GM12878 (cell line): ENCODE measurements at regions not wholly inside any gene's neighbourhood (a gene's known extent, or its start where the extent isn't known, plus 50 kb on each side); places are given as distances from the start of the nearest gene placed in this dataset.

ENCODE experiments used
- ATAC-seq: fragments of 200-7000 bp; cut with Tn5 transposase; 3 replicates; pipeline ENCODE4 v1.9.1; 2020; ENCODE audit warnings: mild to moderate bottlenecking, moderate library complexity
- BruUV-seq: library from RNA; stranded (reverse); fragments of 400-500 nt; replicated peaks from 2 replicates; lab custom pipeline; 2021; lab: Mats Ljungman, UMichigan
- CTCF ChIA-PET: fragments of 300-600 bp; sonication (Branson Sonifier 250); formaldehyde crosslinking; extraction: SDS; loops from one replicate; lab custom pipeline; 2021; ENCODE audit warnings: inconsistent platforms; lab: Yijun Ruan, JAX
- POLR2A ChIA-PET: fragments of 350-600 bp; formaldehyde crosslinking; extraction: SDS; loops from one replicate; lab custom pipeline; 2021; ENCODE audit warnings: inconsistent platforms; lab: Charles Lee
- RAD21 ChIA-PET: fragments of 300-600 bp; sonication (Branson Sonifier 250); formaldehyde crosslinking; loops from one replicate; lab custom pipeline; 2023; ENCODE audit warnings: antibody characterized with exemption; ENCODE audit not compliant: unreplicated experiment; lab: Charles Lee
- SMC1A ChIA-PET: fragments of 300-600 bp; sonication (Branson Sonifier 250); formaldehyde crosslinking; loops from one replicate; lab custom pipeline; 2023; ENCODE audit not compliant: unreplicated experiment, uncharacterized antibody; lab: Charles Lee
- DNase-seq: peaks from one replicate; pipeline ENCODE4 v3.0.0-alpha.2; 2011; ENCODE audit warnings: low read depth, low spot score
- FAIRE-seq: peaks from 3 replicates; lab custom pipeline; 2011; peaks lifted over from hg19 to GRCh38; lab: Jason Lieb, UNC
- H2AFZ ChIP-seq: 2 replicates; pipeline ENCODE4 v1.6.0; 2011; ENCODE audit warnings: low read depth, low read length, control low read depth; ENCODE audit not compliant: control insufficient read depth
- H3K27ac ChIP-seq: 2 replicates; pipeline ENCODE4 v1.5.1; 2011; ENCODE audit warnings: control low read depth; ENCODE audit not compliant: control insufficient read depth, insufficient read depth
- H3K27me3 ChIP-seq, 2 experiments: replicated peaks in 1 of 2; 2 replicates each; pipeline versions ENCODE4 v1.6.0 to v1.6.1; 2011; ENCODE audit warnings: low read length in 1 of 2; ENCODE audit not compliant: control insufficient read depth in 2 of 2, insufficient read depth in 2 of 2
- H3K36me3 ChIP-seq, 2 experiments: 2 replicates each; pipeline ENCODE4 v1.5.1; 2011; ENCODE audit warnings: low read length in 1 of 2; ENCODE audit not compliant: control insufficient read depth in 2 of 2, insufficient read depth in 2 of 2
- H3K4me1 ChIP-seq: 2 replicates; pipeline ENCODE4 v1.6.1; 2011; ENCODE audit warnings: mild to moderate bottlenecking, low read length, moderate library complexity, mixed read lengths; ENCODE audit not compliant: control insufficient read depth, insufficient read depth
- H3K4me2 ChIP-seq: 2 replicates; pipeline ENCODE4 v1.6.0; 2011; ENCODE audit warnings: control low read depth; ENCODE audit not compliant: control insufficient read depth, insufficient read depth
- H3K4me3 ChIP-seq: fragments of 200-600 bp; sonication (generic); 2 replicates; pipeline ENCODE4 v1.5.1; 2016
- H3K79me2 ChIP-seq: 2 replicates; pipeline ENCODE4 v1.6.0; 2011; ENCODE audit warnings: low read length; ENCODE audit not compliant: control insufficient read depth, insufficient read depth
- H3K9ac ChIP-seq: 2 replicates; pipeline ENCODE4 v1.8.0; 2011; ENCODE audit warnings: low read length, control low read depth, mixed read lengths; ENCODE audit not compliant: control insufficient read depth, insufficient read depth
- H3K9me3 ChIP-seq: replicated peaks from 3 replicates; pipeline ENCODE4 v1.5.1; 2011; ENCODE audit warnings: mild to moderate bottlenecking, low read length; ENCODE audit not compliant: control insufficient read depth, insufficient read depth
- H4K20me1 ChIP-seq: 2 replicates; pipeline ENCODE4 v1.6.0; 2011; ENCODE audit not compliant: control insufficient read depth, insufficient read depth
- CBX5 ChIP-seq: sonication (generic); IDR thresholded peaks from 2 replicates; pipeline ENCODE4 v1.6.1; 2016; ENCODE audit warnings: low read depth, moderate library complexity, mild to moderate bottlenecking, inconsistent platforms
- EED ChIP-seq: sonication (generic); IDR thresholded peaks from 2 replicates; pipeline ENCODE4 v1.6.1; 2016; ENCODE audit warnings: antibody characterized with exemption, low read depth
- LARP7 ChIP-seq: fragments of 450-650 bp; IDR thresholded peaks from 2 replicates; pipeline ENCODE4 v1.6.1; 2017; ENCODE audit warnings: mild to moderate bottlenecking
- MYC ChIP-seq: IDR thresholded peaks from 2 replicates; pipeline ENCODE4 v1.6.1; 2011; ENCODE audit warnings: mild to moderate bottlenecking, low read length, moderate library complexity, inconsistent platforms; ENCODE audit not compliant: insufficient read depth, insufficient replicate concordance, insufficient read length, severe bottlenecking
- NFIC ChIP-seq: IDR thresholded peaks from 2 replicates; pipeline ENCODE4 v1.6.1; 2012; ENCODE audit warnings: low read depth, mild to moderate bottlenecking, inconsistent platforms, low read length, moderate library complexity
- NFYA ChIP-seq: IDR thresholded peaks from 2 replicates; pipeline ENCODE4 v1.6.1; 2011; ENCODE audit warnings: low read depth, mild to moderate bottlenecking, low read length, improper control_type of control experiment, borderline replicate concordance
- ZSCAN29 ChIP-seq: fragments of 450-650 bp; IDR thresholded peaks from 2 replicates; pipeline ENCODE4 v1.6.1; 2017; ENCODE audit warnings: mild to moderate bottlenecking, moderate library complexity
- WGBS: methylation state at CpG from one replicate; pipeline ENCODE4 v1.1.6; 2016; ENCODE audit warnings: low lambda C conversion rate; ENCODE audit not compliant: insufficient replicate concordance, insufficient coverage; ENCODE audit errors: missing lambda C conversion rate; 5-methylcytosine and 5-hydroxymethylcytosine counted together
- in situ Hi-C: fragments of 300-500 bp; cut with MboI; formaldehyde crosslinking; loops from 9 replicates; pipeline ENCODE4 v1.14.3; 2018; ENCODE audit warnings: mixed read lengths
- intact Hi-C: fragments of 100-400 bp; cut with micrococcal nuclease; formaldehyde crosslinking; loops from one replicate; pipeline ENCODE4 v1.14.2; 2022; ENCODE audit not compliant: unreplicated experiment
- TF ChIP-seq, protein P1 (sequence below): IDR thresholded peaks from 2 replicates; pipeline ENCODE4 v1.6.1; 2012; ENCODE audit warnings: improper control_type of control experiment, low read depth, low read length; ENCODE audit not compliant: insufficient replicate concordance
- TF ChIP-seq, protein P2 (sequence below): fragments of 450-650 bp; IDR thresholded peaks from 2 replicates; pipeline ENCODE4 v1.6.1; 2017; ENCODE audit warnings: mild to moderate bottlenecking, moderate library complexity
- TF ChIP-seq, protein P3 (sequence below): fragments of 450-650 bp; IDR thresholded peaks from 2 replicates; pipeline ENCODE4 v1.6.1; 2017; ENCODE audit warnings: low read depth, mild to moderate bottlenecking, moderate library complexity

DNA sequence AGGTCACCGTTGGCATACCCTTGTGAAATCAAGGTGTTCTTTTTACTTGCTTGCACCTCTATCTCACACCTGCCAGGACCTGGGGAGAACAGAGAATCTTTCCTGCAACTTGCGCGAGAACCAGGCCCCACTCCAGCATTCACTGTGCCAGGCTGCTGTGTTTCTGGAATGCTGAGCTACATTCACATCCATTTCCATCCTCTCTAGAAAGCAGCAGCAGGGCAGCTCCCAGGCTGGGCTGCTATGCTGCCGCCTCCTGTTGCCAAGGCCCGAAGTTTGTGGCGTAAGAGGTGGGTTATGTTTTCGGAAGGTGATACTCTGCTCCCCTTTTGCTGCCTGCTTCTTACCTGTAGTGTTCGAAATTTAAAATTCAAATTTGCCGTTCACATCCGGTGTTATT lies 464.1 kb downstream of the KLF5 start (continued):
- TF ChIP-seq, protein P1, sequence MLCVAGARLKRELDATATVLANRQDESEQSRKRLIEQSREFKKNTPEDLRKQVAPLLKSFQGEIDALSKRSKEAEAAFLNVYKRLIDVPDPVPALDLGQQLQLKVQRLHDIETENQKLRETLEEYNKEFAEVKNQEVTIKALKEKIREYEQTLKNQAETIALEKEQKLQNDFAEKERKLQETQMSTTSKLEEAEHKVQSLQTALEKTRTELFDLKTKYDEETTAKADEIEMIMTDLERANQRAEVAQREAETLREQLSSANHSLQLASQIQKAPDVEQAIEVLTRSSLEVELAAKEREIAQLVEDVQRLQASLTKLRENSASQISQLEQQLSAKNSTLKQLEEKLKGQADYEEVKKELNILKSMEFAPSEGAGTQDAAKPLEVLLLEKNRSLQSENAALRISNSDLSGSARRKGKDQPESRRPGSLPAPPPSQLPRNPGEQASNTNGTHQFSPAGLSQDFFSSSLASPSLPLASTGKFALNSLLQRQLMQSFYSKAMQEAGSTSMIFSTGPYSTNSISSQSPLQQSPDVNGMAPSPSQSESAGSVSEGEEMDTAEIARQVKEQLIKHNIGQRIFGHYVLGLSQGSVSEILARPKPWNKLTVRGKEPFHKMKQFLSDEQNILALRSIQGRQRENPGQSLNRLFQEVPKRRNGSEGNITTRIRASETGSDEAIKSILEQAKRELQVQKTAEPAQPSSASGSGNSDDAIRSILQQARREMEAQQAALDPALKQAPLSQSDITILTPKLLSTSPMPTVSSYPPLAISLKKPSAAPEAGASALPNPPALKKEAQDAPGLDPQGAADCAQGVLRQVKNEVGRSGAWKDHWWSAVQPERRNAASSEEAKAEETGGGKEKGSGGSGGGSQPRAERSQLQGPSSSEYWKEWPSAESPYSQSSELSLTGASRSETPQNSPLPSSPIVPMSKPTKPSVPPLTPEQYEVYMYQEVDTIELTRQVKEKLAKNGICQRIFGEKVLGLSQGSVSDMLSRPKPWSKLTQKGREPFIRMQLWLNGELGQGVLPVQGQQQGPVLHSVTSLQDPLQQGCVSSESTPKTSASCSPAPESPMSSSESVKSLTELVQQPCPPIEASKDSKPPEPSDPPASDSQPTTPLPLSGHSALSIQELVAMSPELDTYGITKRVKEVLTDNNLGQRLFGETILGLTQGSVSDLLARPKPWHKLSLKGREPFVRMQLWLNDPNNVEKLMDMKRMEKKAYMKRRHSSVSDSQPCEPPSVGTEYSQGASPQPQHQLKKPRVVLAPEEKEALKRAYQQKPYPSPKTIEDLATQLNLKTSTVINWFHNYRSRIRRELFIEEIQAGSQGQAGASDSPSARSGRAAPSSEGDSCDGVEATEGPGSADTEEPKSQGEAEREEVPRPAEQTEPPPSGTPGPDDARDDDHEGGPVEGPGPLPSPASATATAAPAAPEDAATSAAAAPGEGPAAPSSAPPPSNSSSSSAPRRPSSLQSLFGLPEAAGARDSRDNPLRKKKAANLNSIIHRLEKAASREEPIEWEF, result no peak
- no peak for TF ChIP-seq NFYA
- TF ChIP-seq NFIC, result no peak
- no peak for TF ChIP-seq CBX5

GRCh38 chr13:73521985-73522524 lies 463.2 kb downstream of the KLF5 start:
- no peak overlapping the region for H3K4me2 ChIP-seq
- H3K4me3 ChIP-seq, result no peak overlapping the region
- DNase-seq (no peak), ATAC-seq (no peak), FAIRE-seq (no peak)
- H3K36me3 ChIP-seq, result no peaks in the 10 kb centered on the region
- CTCF ChIA-PET, result no interaction called here
- H3K9ac ChIP-seq, result no peak overlapping the region
- no peaks in the 10 kb centered on the region for H3K9me3 ChIP-seq
- SMC1A ChIA-PET, result no interaction called here
- H4K20me1 ChIP-seq, result no peaks in the 10 kb centered on the region
- H2AFZ ChIP-seq, result no peak overlapping the region
- H3K4me1 ChIP-seq, result no peaks in the 10 kb centered on the region
- RAD21 ChIA-PET, result no interaction called here
- intact Hi-C loops, result no loop called here
- in situ Hi-C loops, result no loop called here
- POLR2A ChIA-PET, result no interaction called here
- 46% methylated on average over 4 of the region's 4 CpGs for WGBS
- H3K27me3 ChIP-seq, result no peaks in the 10 kb centered on the region
- BruUV-seq, result no TSS peak
- no peak overlapping the region for H3K27ac ChIP-seq
- TF ChIP-seq EED (no peak), LARP7 (no peak), MYC (no peak), ZSCAN29 (no peak)
- TF ChIP-seq, protein P2, sequence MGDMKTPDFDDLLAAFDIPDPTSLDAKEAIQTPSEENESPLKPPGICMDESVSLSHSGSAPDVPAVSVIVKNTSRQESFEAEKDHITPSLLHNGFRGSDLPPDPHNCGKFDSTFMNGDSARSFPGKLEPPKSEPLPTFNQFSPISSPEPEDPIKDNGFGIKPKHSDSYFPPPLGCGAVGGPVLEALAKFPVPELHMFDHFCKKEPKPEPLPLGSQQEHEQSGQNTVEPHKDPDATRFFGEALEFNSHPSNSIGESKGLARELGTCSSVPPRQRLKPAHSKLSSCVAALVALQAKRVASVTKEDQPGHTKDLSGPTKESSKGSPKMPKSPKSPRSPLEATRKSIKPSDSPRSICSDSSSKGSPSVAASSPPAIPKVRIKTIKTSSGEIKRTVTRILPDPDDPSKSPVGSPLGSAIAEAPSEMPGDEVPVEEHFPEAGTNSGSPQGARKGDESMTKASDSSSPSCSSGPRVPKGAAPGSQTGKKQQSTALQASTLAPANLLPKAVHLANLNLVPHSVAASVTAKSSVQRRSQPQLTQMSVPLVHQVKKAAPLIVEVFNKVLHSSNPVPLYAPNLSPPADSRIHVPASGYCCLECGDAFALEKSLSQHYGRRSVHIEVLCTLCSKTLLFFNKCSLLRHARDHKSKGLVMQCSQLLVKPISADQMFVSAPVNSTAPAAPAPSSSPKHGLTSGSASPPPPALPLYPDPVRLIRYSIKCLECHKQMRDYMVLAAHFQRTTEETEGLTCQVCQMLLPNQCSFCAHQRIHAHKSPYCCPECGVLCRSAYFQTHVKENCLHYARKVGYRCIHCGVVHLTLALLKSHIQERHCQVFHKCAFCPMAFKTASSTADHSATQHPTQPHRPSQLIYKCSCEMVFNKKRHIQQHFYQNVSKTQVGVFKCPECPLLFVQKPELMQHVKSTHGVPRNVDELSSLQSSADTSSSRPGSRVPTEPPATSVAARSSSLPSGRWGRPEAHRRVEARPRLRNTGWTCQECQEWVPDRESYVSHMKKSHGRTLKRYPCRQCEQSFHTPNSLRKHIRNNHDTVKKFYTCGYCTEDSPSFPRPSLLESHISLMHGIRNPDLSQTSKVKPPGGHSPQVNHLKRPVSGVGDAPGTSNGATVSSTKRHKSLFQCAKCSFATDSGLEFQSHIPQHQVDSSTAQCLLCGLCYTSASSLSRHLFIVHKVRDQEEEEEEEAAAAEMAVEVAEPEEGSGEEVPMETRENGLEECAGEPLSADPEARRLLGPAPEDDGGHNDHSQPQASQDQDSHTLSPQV, result no peak
- TF ChIP-seq, protein P3, sequence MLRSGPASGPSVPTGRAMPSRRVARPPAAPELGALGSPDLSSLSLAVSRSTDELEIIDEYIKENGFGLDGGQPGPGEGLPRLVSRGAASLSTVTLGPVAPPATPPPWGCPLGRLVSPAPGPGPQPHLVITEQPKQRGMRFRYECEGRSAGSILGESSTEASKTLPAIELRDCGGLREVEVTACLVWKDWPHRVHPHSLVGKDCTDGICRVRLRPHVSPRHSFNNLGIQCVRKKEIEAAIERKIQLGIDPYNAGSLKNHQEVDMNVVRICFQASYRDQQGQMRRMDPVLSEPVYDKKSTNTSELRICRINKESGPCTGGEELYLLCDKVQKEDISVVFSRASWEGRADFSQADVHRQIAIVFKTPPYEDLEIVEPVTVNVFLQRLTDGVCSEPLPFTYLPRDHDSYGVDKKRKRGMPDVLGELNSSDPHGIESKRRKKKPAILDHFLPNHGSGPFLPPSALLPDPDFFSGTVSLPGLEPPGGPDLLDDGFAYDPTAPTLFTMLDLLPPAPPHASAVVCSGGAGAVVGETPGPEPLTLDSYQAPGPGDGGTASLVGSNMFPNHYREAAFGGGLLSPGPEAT, result no peak
- H3K79me2 ChIP-seq, result no peaks in the 10 kb centered on the region
